Retina (tissue), 1 donor: ENCODE measurements at regions not wholly inside any gene's neighbourhood (a gene's known extent, or its start where the extent isn't known, plus 50 kb on each side); places are given as distances from the start of the nearest gene placed in this dataset.
A peak's percentile ranks its signal among the peaks of the same experiment; 100 is the strongest.

Experiments
- DNase-seq: peaks from one replicate; pipeline ENCODE4 v3.0.0-alpha.2; 2016

DNA sequence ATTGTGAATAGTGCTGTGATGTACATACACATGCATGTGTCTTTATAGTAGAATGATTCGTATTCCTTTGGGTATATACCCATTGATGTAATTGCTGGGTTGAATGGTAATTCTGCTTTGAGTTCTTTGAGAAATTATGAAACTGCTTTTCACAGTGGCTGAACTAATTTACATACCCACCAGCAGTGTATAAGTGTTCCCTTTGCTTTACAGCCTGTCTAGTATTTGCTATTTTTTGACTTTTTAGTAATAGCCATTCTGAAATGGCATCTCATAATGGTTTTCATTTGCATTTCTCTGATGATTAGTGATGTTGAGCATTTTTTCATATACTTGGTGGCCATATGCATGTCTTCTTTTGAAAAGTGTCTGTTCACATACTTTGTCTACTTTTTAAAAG is 54.5 kb upstream of the FAM78B start:
- DNase-seq: no peak

DNA sequence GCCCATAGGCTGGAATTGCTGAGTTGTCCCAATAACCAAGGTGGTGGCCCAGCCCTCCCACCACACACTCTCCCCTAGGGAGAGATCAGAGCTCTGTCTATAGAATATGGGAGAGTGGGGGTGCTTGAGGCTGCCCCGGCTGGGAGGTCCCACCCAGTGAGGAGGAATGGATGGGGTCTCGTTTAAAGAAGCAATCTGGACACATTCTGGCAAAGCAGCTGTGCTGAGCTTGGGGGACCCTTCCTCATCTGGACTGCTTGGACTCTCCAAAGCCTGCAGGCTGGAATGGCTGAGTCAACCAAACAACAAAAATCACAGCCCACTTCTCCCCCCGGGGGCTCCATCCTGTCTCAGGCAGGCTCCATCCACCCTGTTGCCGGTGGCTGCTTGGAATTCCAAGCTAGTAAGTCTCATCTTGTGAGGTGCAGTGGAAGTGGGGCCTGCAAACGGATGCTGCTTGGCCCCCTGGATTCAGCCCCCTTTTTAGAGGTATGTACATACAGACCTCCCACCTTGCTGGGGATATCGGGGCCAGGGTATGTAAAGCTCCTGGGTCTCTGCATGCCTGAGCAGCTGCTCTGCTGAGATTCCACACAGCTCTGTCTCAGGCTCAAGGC is 67.1 kb upstream of the FAM78B start:
- no peak for DNase-seq

DNA sequence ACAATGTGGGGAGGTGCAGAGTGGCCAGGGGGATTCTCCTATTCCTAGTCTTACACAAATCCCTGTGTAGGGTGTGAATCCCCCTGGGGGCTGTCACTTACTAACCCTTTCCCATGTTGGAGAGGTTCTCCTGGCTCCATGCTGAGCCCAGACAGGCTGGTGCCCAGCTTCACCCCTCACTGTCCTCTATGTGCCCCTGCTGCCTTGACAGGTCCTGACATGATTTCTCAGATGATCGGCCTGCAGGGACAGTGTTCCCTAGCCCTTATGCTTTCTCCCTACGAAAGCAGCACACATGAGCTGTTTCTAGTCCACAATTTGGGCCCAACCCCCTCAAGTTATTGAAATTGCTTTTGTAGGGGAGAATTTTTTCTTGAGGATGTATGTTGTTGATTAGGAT is 68.9 kb upstream of the FAM78B start:
- DNase-seq: no peak

DNA sequence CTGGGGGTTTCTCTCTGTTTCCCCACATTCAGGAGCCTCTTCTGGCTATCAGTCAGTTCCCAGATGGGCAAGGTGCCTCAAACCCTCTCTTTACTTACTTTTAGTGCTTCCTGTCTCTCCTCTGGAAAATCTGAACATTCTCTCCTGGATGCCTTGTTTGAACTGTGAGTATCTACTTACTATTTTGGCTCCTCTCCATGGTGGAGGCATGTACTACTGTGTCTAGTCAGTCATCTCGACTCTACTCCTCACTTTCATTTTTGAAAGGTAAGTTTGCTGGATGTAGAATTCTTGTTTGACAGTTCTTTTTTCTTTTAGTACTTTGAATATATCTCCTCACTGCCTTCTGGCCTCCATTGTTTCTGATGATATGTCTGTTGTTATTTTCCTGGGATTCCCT is 70.9 kb upstream of the FAM78B start:
- DNase-seq: no peak

DNA sequence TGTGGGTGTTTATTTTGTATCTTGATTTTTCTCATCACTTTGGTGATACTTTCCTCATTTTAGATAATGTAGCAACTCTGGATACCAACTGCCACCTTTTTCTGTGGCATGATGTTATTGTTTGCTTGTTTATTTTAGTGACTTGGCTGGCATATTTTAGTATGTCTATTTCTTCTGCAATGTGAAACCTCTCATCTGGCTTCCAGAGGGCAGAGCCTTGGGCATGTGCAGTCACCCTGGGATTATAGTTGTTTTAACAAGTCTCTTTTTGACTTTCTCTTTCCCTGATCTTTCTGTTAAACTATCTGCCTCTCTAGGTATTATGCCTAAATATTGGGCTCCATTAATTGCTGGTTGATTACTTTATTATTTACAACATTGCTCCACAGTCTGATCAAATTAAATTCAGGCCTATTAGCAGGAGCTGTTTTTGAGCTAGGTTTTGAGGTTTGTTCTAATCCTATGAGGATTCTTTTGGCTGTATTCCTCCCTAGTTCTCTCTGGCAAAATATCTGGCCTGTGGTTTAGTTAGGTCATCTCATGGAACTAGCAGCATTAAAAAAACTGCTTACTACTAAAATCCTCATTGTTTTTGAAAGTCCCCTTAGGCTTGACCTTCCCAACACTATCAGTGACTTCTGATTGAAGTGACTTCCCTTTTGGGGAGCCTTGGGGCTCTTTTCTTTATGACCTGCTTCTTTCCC is 86.4 kb upstream of the FAM78B start:
- no peak for DNase-seq

DNA sequence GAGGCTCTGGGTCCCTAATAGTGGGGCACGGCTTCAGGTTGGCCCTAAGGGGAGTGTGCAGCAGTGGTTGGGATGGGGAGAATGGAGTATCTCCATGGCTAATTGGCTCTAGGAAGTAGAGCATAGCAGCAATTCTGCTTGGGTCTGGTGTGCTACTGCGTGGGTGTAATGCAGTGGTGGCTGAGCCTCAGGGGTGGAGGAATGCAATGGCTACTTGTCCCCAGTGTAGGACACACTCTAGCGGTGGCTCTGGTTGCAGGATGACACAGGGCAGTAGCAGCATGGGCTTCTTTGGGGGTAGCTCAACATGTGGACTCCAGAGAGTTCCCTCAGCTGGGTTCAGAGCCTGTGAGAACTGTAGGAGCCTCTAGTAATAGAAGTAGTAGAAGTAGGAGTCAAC is 91.2 kb upstream of the FAM78B start:
- no peak for DNase-seq

DNA sequence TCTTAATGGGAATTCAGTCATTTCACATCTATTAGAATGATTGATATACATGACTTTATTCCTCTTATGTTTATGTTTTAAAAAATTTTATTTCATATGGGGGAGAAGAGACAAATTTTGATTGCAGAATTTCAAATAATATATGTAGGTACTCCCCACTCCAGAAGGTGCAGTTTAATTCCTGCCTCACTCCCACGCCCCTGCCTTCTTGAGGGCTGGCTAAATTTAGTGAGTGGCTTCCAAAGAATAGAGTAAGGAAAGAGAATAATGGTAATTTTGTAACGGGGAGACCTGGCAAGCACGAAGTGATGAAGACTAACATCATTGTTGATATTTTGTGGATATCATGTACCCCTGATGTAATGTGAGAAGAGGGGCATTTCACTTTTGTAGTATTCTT is 94.7 kb upstream of the FAM78B start:
- DNase-seq: no peak

DNA sequence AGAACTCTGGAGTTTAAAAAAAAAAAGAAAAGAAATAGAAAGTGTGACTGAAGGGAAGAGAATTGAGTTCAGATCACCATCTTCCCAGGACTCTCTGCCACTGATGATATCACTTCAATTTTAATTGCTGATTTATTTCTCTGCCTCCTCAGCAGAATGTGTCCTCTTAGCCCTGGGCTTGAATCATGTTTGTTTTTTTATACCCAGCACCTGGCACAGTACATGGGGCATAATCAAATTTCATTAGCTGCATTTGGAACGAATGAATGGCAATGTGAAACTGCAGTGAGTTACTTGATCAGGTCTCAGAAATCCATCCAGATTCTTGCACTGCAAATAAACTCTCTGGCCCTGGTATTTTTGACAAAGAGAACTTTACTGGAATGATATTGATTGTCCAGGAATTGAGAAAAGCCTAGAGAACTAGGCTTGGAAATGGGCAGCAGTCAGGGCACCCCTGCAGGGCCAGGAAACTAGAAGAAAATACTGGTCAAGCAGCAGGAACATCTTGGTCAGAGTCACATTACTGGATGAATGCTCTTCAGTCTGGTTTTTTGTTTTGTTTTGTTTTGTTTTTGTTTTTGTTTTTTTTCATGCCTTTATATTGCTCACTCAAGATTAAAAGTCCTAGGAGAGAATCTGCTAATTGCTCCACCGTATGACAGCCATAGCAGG is 103.8 kb upstream of the FAM78B start:
- DNase-seq: no peak

DNA sequence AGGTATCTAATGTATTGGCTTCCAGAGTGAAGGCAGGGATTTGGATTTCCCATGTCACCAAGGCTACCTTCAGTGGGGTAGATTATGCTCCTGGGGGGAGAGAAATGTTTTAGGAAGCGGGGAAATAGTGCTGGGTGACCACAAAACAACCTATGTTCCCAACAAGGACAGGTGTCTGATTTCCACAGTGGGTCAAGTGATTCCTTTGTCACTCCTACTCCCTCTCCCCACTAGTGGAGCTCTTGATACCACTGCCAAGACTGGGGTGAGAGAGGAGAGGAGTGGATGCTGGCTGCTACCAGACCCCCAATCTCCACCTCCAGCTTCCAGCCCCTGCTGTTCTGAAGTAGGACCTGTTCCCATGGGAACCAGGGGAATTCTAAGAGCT is 104.3 kb upstream of the FAM78B start:
- DNase-seq: no peak

DNA sequence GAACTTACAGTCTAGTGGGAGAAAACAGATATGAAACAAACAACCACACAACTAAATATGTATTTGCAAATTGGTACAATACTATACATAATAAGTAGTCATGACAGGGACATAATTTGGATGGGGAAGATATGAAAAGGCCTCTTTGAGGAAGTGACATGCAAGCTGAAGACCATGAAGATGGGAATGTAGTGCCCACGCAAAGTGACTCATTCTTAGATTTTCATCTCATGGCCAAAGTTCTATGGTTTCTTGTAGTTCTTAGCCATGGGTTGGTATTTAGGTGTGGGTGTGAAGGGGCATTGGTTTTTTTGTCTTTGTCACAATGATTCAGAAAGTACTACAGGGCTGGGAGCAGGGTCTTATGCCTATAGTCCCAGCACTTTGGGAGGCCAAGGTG is 105.4 kb upstream of the FAM78B start:
- DNase-seq: no peak

DNA sequence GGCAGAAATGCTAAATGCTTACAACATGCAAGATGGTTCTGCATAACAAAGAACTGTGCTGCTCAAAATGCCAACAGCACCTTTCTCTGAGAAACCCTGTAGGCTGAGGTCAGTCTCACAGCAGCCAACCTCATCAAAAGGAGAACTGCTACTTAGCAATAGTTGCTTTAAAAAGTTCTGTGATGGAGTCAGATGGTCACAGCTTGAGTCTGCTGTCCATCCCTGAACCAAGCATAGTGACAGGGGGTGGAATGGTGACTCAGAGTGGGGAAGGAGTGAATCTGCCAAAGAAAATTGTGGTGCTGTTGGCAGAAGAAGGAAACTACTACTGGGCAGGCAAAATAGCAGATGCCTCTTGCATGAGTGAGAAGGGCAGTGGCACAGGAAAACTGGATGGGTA is 106.0 kb upstream of the FAM78B start:
- no peak for DNase-seq

DNA sequence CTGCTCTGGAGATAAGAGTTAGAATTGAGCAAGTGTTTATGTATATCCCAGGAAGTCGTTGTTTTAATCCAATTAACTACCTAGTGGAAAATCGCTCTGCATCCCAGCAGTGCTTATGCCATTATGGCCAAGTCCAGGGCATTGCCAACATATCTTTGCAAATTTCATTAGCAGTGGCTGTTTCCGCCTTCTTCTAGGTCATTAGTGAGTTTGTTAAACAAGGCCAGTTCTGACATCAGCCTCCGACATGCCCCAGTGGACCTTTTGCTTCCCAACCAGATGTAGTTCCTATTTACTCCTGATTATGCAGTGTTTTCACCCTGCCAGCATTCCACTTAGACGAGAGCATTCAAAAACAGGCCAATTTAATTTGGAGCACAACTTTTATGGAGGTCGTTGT is 106.8 kb upstream of the FAM78B start:
- no peak for DNase-seq

DNA sequence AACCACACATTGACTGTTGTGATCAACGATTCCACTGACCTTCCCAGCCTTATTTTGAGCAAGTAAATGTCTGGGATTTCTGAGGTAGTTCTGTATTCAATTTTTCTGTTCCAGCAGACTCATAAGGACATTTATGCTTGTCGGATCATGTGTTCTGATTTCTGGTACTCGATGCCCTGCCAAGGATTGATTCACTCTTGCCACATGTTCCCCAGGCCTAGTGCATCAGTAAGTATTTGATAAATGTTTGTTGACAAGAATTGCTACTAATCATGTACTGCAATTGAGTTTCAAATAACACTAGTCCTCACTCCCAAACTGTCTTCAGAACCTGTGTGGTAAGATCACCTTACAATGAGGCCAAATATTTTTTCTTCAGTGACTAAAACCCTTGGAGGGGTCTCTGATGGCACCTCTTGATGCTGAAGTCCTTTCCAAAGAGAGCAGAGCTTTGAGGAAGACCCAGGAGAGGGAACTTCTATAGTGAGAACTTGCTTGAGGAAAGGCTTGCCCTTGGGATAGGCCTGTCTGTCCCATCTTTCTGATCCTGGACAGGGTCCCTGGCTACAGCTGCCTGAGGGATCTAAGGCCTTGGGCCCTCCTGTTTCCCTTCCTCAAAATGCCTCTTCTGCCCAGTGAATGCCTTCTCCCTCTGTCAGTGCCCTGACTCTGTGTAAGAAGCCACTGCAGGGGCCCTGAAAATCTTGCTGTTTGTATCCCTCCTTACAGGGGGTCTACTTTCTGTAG is 115.8 kb upstream of the FAM78B start:
- DNase-seq: no peak

DNA sequence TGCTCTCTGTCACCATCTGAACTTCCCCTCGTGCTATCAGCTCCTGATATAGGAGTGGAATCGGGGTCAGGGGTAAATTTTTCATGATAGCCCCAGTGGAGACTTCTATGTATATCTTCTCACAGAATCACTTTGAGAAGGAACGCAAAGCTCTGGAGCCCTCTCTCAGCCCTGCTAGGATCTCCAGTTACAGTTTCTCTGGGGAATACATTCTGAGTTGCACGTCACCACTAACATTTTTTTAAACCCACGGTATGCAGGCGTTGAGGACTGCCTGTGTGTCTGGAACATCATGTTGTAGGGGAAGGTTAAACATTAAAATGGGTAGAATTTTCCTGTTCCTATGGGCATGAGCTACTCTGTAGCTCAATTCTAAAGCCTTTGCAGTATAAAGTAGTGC is 116.4 kb upstream of the FAM78B start:
- no peak for DNase-seq

DNA sequence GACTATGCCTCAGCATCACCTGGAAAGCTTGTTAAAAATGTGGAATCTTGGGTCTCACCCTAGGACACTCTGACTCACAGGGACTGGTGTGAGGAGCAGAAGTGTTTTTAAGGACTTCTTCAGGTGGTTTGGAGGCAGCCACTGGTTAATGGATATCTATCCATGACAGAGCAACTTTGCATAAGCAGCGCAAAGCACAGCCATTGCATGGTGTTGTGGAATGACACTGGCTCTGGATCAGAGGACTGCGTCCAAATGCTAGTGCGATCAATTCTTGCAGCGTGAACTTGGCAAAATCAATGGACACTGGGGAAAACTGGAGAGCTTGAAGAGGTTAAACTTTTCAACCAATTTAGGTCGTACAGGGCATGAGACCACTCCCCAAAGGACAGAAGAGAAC is 116.8 kb upstream of the FAM78B start:
- DNase-seq: no peak

DNA sequence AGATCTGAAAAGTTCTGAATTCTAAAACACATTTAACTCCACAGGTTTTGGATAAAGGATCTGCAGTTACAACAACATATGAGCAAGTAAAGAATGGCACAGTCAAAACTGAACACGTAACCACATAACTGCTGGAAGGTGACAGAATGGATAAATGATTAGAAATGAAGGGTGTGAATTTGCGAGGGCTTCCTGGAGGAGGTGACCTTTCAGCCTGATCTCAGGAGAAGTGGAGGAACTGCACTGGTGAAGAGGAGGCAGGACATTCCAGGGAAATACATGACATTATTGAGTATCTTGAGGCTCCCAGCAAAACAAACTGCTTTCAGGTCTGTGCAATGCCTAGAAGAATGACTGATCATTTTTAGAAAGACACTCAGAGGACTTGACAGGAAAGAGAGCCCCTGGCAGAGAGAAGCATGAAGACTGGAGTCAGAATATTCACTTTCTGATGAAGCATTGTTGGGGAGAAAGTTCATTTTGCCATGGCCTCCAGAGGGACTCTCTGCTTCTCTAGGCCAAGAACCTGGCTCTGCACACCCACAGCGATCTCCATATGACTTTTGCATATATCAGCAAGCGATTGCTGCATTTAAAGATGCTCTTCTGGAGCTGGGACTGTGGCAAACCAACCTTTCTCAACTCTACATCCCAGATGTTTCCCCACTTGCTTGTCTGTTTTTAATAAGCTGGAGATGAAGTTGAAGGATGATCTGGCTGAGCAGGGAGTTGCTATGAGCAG is 122.7 kb upstream of the FAM78B start:
- no peak for DNase-seq

DNA sequence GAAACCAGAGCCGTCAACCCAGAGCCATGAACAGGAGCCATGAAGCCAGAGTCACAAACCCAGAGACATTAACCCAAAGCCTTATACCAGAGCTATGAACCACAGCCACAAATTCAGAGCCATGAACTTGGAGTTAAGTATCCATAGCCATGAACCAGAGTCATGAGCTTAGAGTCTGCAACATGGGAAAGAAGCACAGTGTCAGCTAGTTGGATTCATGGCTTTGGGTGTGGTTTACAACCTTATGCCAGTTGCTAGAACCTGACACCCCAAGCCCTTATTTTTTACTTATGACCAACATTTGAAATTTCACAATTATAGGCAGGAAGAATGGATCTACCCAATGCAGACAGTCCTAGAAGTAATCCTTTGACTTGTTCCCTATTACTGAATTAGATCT is 128.9 kb upstream of the FAM78B start:
- DNase-seq: no peak

DNA sequence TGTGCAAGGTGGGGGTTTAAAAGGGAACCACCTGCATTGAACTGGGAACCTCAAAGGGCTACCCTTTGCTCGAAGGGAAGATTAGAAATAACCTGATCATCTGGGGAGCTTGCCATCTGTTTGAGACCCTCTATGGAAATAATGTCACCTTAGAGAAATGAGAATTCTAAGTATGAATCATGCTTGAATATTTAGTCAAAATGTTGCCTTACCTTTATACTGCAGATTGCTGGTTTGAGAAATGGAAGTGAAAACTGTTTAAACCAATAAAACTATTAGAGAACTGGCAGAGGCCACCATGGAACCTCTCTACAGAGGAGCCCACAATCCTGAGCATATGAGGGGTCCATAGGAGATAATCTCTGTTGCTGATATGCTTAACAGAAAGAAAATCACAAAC is 131.2 kb upstream of the FAM78B start:
- no peak for DNase-seq

DNA sequence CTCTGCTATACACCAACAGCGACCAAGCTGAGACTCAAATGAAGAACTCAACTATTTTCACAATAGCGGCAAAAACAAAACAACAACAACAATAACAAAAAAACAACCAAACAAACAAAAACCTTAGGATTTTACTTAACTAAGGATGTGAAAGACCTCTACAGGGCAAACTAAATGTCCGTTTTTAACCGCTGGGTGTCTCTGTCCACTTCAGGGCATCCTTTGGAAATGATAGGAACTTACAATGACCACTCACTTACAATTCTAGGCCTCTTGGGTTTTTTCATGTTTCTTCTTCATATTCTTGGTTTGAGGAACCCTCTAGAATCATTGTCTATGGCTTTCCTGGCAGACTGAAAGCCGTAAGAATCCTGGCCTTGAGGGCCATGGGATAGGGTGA is 134.0 kb upstream of the FAM78B start:
- DNase-seq: no peak

DNA sequence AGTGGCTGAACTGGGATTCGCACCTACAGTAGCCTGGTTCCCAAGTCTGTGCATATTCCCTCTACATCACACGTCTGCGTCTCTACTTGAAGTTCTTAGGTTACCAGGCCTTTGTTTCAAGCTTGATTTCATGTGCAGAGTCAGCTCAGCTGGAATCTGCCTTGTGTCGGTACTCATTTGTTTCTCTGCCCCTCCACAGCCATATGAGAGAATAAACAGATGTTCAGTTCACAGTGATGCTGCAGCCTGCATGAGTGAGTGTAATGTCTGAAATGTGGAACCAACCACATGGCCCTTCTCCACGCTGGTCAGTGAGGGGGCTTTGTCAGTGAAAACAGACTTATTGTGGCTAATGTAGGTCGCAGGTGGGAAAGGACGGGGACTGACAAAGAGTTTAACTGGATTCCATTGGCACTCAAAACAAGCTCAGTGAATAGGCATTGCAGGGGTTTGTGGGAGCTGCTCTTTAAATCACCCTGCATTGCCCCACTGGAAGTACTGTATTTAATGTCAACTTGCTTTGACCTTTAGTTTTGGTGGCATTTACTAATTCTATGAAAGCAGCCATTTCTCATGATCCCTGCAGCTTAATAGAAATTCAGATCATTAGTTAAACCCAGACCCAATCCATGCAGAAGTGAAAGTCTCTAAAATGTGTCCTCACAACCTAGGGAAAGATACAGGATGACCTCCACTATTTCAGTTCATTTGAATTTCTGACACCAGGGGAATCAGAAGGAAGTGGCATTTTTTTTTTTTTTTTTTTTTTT is 136.4 kb upstream of the FAM78B start:
- peak; percentile 53 for DNase-seq

DNA sequence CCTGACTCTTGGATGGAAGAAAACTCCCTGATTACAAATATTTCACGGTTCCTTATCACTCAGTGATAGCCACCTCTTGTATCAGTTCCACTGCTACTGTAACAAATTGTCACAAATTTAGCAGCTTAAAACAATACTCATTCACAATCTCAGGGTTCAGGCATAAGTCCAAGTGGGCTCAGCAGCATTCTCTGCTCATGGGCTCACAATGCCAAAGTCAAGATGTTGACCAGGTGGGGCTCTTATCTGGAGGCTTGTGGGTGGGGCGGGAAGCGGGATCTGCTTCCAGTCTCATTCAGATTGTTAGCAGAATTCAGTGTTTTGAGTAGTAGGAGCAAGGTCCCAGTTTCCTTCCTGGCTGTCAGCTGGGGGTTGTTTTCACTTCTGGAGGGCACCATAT is 137.3 kb upstream of the FAM78B start:
- DNase-seq: no peak

DNA sequence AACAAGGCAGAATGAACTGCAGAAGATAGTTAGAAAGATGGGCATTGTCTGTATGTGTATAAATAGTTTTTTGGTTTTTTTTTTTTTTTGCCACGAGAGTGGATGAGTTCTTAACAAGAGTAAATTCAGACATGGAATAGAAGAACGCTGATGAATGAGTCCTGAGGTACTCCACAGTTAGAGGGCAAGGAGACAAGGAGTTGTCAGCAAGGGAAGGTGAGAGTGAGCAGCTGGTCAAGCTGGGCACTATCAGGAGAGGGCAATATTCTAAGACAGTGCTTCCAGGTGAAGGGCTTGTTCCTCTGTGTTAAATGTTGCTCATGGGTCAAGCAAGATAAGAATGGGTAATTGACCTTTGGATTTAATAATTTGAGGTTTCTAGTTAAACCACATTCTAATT is 138.6 kb upstream of the FAM78B start:
- DNase-seq: no peak
